Activated CD4-positive, alpha-beta T cell treated with anti-CD3 and anti-CD28 coated beads for 36 hours (primary cell): ENCODE measurements at regions not wholly inside any gene's neighbourhood (a gene's known extent, or its start where the extent isn't known, plus 50 kb on each side); places are given as distances from the start of the nearest gene placed in this dataset.

Source experiments
- ATAC-seq: fragments of 200-7000 bp; cut with Tn5 transposase; one replicate; pipeline ENCODE4 v1.10.0; 2021; ENCODE audit warnings: mild to moderate bottlenecking, moderate library complexity
- CTCF ChIA-PET: fragments of 350-600 bp; sonication (Branson Sonifier 250); formaldehyde crosslinking; loops from one replicate; lab custom pipeline; 2021; ENCODE audit warnings: antibody characterized with exemption; lab: Charles Lee
- POLR2A ChIA-PET: fragments of 350-600 bp; sonication (Branson Sonifier 250); formaldehyde crosslinking; loops from one replicate; lab custom pipeline; 2021; ENCODE audit warnings: antibody characterized with exemption, inconsistent platforms; lab: Charles Lee
- DNase-seq: peaks from one replicate; pipeline ENCODE4 v3.0.0-alpha.2; 2020
- H3K27ac Mint-ChIP-seq: one replicate; pipeline ENCODE4 v1.8.0; 2021; ENCODE audit warnings: mixed read lengths
- H3K27me3 Mint-ChIP-seq: one replicate; pipeline ENCODE4 v1.8.0; 2021; ENCODE audit warnings: mixed read lengths
- H3K36me3 Mint-ChIP-seq: one replicate; pipeline ENCODE4 v1.8.0; 2021; ENCODE audit warnings: low read depth, mixed read lengths
- H3K4me1 Mint-ChIP-seq: one replicate; pipeline ENCODE4 v1.8.0; 2021; ENCODE audit warnings: mixed read lengths
- H3K4me3 Mint-ChIP-seq: one replicate; pipeline ENCODE4 v1.8.0; 2021; ENCODE audit warnings: mild to moderate bottlenecking, moderate library complexity, mixed read lengths
- H3K9me3 Mint-ChIP-seq: one replicate; pipeline ENCODE4 v1.8.0; 2021; ENCODE audit warnings: low read depth, mixed read lengths
- intact Hi-C, 2 experiments: fragments of 100-400 bp; cut with DNase I in 1 of 2; cut with micrococcal nuclease in 1 of 2; formaldehyde crosslinking; loops; one replicate each; pipeline versions ENCODE4 v1.14.2 to v1.15.1; 2022 to 2024; cut with DNase I, micrococcal nuclease

- Mint-ChIP-seq H3K27ac (peak overlapping the region; percentile 41), H3K4me1 (peaks cover 18% of the 10 kb centered on the region), H3K27me3 (no peaks in the 10 kb centered on the region), H3K9me3 (no peaks in the 10 kb centered on the region), H3K4me3 (no peak overlapping the region), H3K36me3 (no peaks in the 10 kb centered on the region)
- CTCF ChIA-PET = interaction anchor here (1.2 kb wide), 1 partner anchor 502 kb away, joined by 3 read pairs; no protein-coding TSS in a partner anchor
- ATAC-seq = peak; percentile 26
- intact Hi-C loops = no loop called here
- peak; percentile 6 for DNase-seq
- POLR2A ChIA-PET = no interaction called here
Measured at GRCh38 chr1:213876531-213876930, 111.2 kb upstream of the PROX1 start.

DNA sequence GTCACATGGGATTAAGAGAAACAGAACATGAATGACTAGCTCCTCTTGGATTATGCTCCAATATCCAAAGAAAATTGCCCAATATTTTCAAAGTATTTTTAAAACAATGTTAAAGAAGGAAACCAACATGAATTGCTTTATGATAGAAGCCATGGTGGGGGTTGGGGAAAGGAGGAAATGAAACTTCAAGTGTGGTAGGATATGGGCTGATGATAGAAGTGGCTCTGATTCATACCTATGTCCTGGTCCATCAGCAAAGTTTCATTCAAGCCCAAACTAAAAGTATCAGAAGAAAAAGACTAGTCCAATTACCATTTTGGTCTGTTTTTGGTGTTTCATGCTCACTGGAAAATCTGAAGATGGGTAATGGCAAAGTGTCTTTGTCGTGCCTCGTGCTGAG lies 104.2 kb upstream of the PROX1 start:
- Mint-ChIP-seq H3K4me1 (peaks cover 7% of the 10 kb centered on the region), H3K9me3 (no peaks in the 10 kb centered on the region), H3K27ac (no peak overlapping the region), H3K27me3 (no peaks in the 10 kb centered on the region), H3K36me3 (no peaks in the 10 kb centered on the region), H3K4me3 (no peak overlapping the region)
- intact Hi-C loops = no loop called here
- ATAC-seq (no peak), DNase-seq (no peak)
- ChIA-PET CTCF (no interaction called here), POLR2A (no interaction called here)

DNA sequence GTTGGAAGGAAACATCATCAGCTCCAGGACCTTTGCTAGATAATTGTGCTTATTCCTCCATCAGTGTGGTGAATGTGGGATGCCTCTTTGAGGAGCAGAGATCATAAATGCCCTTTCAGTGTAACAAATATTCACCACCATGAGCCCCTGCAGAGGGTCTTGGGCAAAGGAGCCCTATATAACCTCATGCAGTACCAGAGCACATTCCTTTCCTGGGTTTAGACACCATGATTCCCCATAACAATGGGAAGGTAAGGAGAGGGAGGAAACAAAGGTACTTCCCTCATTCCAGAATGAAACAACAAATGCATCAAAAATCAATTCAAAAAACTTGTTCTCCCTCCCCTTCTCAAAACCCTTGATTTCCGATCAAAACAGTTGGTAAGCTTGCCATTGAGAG lies 103.4 kb upstream of the PROX1 start:
- intact Hi-C loops = no loop called here
- Mint-ChIP-seq H3K4me3 (no peak overlapping the region), H3K27ac (no peak overlapping the region), H3K36me3 (no peaks in the 10 kb centered on the region), H3K9me3 (no peaks in the 10 kb centered on the region), H3K27me3 (no peaks in the 10 kb centered on the region), H3K4me1 (peaks cover 7% of the 10 kb centered on the region)
- DNase-seq = no peak
- POLR2A ChIA-PET = no interaction called here
- CTCF ChIA-PET = interaction anchor here (0.6 kb wide), 1 partner anchor 144 kb away, joined by 3 read pairs; no protein-coding TSS in a partner anchor
- no peak for ATAC-seq

DNA sequence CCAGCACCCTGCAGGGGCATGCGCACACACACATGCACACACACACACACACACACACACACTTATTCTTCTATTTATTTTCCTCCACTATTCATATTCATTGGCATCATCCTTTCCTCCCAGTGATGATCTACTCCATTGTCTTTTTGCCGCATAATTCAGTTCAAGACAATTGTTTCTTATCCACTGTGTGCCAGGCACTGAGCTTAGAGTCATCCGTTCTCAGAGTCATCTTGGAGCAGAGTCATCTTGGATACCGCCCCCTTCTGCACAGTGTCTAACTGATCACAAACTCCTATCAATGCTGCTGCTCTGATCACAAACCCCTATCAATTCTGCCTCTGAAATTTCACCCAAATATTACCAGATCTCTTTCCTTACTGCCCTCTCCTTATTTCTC lies 102.8 kb upstream of the PROX1 start:
- no peaks in the 10 kb centered on the region for H3K36me3 Mint-ChIP-seq
- no peak overlapping the region for H3K4me3 Mint-ChIP-seq
- POLR2A ChIA-PET = no interaction called here
- no peaks in the 10 kb centered on the region for H3K27me3 Mint-ChIP-seq
- H3K9me3 Mint-ChIP-seq = no peaks in the 10 kb centered on the region
- CTCF ChIA-PET = interaction anchor here (0.6 kb wide), 1 partner anchor 145 kb away, joined by 3 read pairs; no protein-coding TSS in a partner anchor
- ATAC-seq (no peak), DNase-seq (no peak)
- H3K27ac Mint-ChIP-seq = no peak overlapping the region
- H3K4me1 Mint-ChIP-seq = peaks cover 7% of the 10 kb centered on the region
- intact Hi-C loops = no loop called here

DNA sequence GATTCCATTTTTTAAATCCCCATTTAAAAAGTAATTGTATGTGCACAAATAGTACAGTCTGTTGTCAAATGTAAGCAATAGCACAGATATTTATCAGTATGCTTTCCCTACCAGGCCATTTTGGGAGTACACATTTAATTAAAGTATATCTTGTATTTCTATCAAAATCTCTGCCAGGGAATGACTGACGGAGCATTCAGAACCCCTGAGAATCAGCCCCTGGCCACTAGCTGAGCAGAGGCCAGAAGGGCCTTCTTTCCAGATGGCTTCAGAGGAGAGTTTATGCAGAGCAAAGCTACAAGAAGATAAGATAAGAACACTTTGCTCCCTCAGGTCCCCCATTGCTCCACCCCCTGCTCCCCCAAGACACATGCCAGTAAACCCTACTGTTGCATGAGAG lies 99.9 kb upstream of the PROX1 start:
- POLR2A ChIA-PET = no interaction called here
- intact Hi-C loops = no loop called here
- no peaks in the 10 kb centered on the region for H3K27me3 Mint-ChIP-seq
- no peak for DNase-seq
- H3K4me1 Mint-ChIP-seq = peaks cover 7% of the 10 kb centered on the region
- H3K4me3 Mint-ChIP-seq = no peak overlapping the region
- no peak overlapping the region for H3K27ac Mint-ChIP-seq
- no peaks in the 10 kb centered on the region for H3K36me3 Mint-ChIP-seq
- no peaks in the 10 kb centered on the region for H3K9me3 Mint-ChIP-seq
- no peak for ATAC-seq
- CTCF ChIA-PET = interaction anchor here (0.9 kb wide), 1 partner anchor 19 kb away, joined by 3 read pairs; no protein-coding TSS in a partner anchor

GRCh38 chr1:213891989-213892902 lies 95.5 kb upstream of the PROX1 start:
- Mint-ChIP-seq H3K36me3 (no peaks in the 10 kb centered on the region), H3K9me3 (no peaks in the 10 kb centered on the region), H3K4me1 (no peaks in the 10 kb centered on the region), H3K27me3 (peaks cover 2% of the 10 kb centered on the region), H3K27ac (no peak overlapping the region), H3K4me3 (no peak overlapping the region)
- DNase-seq (no peak), ATAC-seq (no peak)
- intact Hi-C loops = no loop called here
- POLR2A ChIA-PET = interaction anchor here (0.7 kb wide), 1 partner anchor 116 kb away, joined by 3 read pairs; no protein-coding TSS in a partner anchor
- CTCF ChIA-PET = no interaction called here

- ATAC-seq = no peak
- intact Hi-C loops = no loop called here
- no peak for DNase-seq
- CTCF ChIA-PET = no interaction called here
- Mint-ChIP-seq H3K36me3 (no peaks in the 10 kb centered on the region), H3K4me3 (no peak overlapping the region), H3K4me1 (no peaks in the 10 kb centered on the region), H3K9me3 (no peaks in the 10 kb centered on the region), H3K27ac (no peak overlapping the region), H3K27me3 (peaks cover 2% of the 10 kb centered on the region)
- POLR2A ChIA-PET = no interaction called here
Measured at GRCh38 chr1:213898684-213899083, 89.1 kb upstream of the PROX1 start.

DNA sequence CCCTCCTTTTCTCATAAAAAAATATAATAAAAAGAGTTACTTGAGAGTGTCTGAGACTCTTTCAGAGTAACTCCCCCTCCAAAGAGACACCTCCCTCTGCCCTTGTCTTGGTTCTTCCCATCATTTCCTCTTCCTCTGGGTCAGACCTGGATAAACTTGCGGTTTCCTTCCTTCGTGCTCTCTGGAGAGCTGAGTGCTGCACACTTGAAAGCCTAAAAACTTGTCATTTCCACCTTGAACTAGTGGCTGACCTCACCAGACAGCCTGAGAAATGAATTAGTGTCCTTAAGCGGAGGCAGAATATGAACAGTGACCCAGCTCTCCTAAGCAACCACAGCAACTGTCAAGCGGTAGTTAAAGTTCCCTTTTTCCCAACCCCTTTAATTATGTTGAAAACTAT lies 88.4 kb upstream of the PROX1 start:
- intact Hi-C loops = no loop called here
- CTCF ChIA-PET = no interaction called here
- Mint-ChIP-seq H3K27ac (no peak overlapping the region), H3K36me3 (no peaks in the 10 kb centered on the region), H3K4me1 (no peaks in the 10 kb centered on the region), H3K9me3 (no peaks in the 10 kb centered on the region), H3K4me3 (no peak overlapping the region), H3K27me3 (no peaks in the 10 kb centered on the region)
- POLR2A ChIA-PET = no interaction called here
- no peak for DNase-seq
- no peak for ATAC-seq

- no peak overlapping the region for H3K4me3 Mint-ChIP-seq
- ChIA-PET POLR2A (no interaction called here), CTCF (interaction anchor here (0.7 kb wide), 1 partner anchor 23 kb away, joined by 3 read pairs; no protein-coding TSS in a partner anchor)
- H3K27ac Mint-ChIP-seq = no peak overlapping the region
- no peaks in the 10 kb centered on the region for H3K36me3 Mint-ChIP-seq
- H3K4me1 Mint-ChIP-seq = no peaks in the 10 kb centered on the region
- ATAC-seq = no peak
- H3K27me3 Mint-ChIP-seq = no peaks in the 10 kb centered on the region
- DNase-seq = no peak
- no peaks in the 10 kb centered on the region for H3K9me3 Mint-ChIP-seq
- intact Hi-C loops = no loop called here
Measured at GRCh38 chr1:213905344-213905743, 82.4 kb upstream of the PROX1 start.

DNA sequence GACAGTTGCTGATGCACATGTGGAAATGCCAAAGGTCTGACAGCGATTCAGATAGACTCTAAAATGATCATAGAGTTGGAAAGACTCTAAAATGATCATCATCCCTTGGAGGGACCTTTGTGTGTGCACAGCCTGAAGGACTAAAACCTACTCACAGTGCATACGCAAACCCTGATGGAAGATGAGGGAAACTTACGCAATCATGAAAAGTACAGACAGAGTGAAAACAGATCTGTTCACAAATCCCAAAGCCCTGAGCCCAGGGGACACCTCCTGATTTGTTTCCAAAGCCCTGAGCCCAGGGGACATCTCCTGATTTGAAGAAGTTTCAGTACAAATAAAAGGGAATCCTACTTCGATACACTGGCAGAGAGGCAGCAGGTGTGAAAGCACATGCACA lies 79.3 kb upstream of the PROX1 start:
- Mint-ChIP-seq H3K27ac (no peak overlapping the region), H3K36me3 (no peaks in the 10 kb centered on the region), H3K9me3 (no peaks in the 10 kb centered on the region), H3K4me1 (no peaks in the 10 kb centered on the region), H3K4me3 (no peak overlapping the region), H3K27me3 (no peaks in the 10 kb centered on the region)
- DNase-seq = no peak
- CTCF ChIA-PET = no interaction called here
- no peak for ATAC-seq
- intact Hi-C loops = no loop called here
- POLR2A ChIA-PET = no interaction called here

DNA sequence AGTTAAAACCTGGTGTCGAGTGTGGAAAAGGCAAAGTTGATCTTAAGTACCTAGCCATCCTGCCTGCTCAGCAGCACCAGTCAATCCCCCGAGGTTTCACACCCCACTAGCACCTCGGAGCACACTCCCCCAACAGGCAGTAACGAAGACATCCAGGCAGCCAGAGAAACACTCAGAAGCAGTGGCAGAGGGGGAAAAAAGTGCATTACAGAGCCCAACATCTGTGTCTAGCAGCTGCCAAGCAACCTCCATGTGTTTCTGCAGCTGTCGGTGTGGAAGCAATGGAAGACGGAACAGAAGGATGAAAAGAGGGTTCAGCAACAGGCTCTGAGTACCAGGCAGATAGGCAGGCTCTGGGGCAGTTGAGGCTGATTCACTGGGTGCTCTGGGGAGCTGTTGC lies 73.4 kb upstream of the PROX1 start:
- intact Hi-C loops = no loop called here
- H3K27ac Mint-ChIP-seq = no peak overlapping the region
- H3K9me3 Mint-ChIP-seq = no peaks in the 10 kb centered on the region
- H3K4me1 Mint-ChIP-seq = no peaks in the 10 kb centered on the region
- no peaks in the 10 kb centered on the region for H3K36me3 Mint-ChIP-seq
- ChIA-PET CTCF (no interaction called here), POLR2A (no interaction called here)
- ATAC-seq (no peak), DNase-seq (no peak)
- no peak overlapping the region for H3K4me3 Mint-ChIP-seq
- no peaks in the 10 kb centered on the region for H3K27me3 Mint-ChIP-seq

DNA sequence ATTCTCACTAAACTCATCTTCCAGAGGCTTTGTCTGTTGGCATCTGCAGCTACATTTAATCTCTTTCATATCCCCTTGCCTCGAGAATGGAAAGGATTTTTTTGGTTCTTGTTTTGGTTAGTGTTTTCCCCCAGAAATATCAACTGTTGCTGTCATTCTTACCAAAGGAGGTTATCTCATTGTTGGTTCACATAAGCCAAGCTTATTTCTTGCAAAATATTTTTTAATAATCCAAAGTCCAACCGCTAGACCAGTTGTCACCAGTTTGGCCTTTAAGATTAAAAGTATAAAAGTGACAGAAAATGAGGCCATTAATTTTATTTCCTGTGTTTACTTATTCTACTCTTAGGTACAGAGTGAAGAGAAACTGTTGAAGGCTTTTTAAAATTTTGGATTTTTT lies 66.5 kb upstream of the PROX1 start:
- DNase-seq (no peak), ATAC-seq (no peak)
- H3K4me3 Mint-ChIP-seq = no peak overlapping the region
- no peaks in the 10 kb centered on the region for H3K27me3 Mint-ChIP-seq
- H3K36me3 Mint-ChIP-seq = no peaks in the 10 kb centered on the region
- no peaks in the 10 kb centered on the region for H3K4me1 Mint-ChIP-seq
- CTCF ChIA-PET = interaction anchor here (0.7 kb wide), 1 partner anchor 22 kb away, joined by 3 read pairs; no protein-coding TSS in a partner anchor
- H3K27ac Mint-ChIP-seq = no peak overlapping the region
- intact Hi-C loops = loop anchor here in 1 of 2 experiments (5.0 kb wide), 1 partner anchor 1736 kb away; no protein-coding TSS in a partner anchor
- H3K9me3 Mint-ChIP-seq = no peaks in the 10 kb centered on the region
- POLR2A ChIA-PET = no interaction called here
